Heart left ventricle (tissue), 16 donors: ENCODE measurements at regions not wholly inside any gene's neighbourhood (a gene's known extent, or its start where the extent isn't known, plus 50 kb on each side); places are given as distances from the start of the nearest gene placed in this dataset.

Source experiments
- ATAC-seq, 4 donors: fragments of 200-7000 bp; cut with Tn5 transposase; one replicate each; pipeline ENCODE4 v1.9.1; 2020 to 2022; ENCODE audit warnings: moderate library complexity in 4 of 4, mild to moderate bottlenecking in 3 of 4, moderate number of reproducible peaks in 1 of 4
- DNase-seq, 5 donors: peaks; one replicate each; pipeline ENCODE4 v3.0.0-alpha.2; 2020
- H3K27ac ChIP-seq, 12 donors: fragments of 200-600 bp; sonication (generic) in 4 of 12; one replicate each; pipeline versions ENCODE4 v1.5.0 to v1.8.0; 2016 to 2022; ENCODE audit warnings: mild to moderate bottlenecking in 2 of 12
- H3K27me3 ChIP-seq, 9 donors: fragments of 200-600 bp; sonication (generic) in 2 of 9; one replicate each; pipeline versions ENCODE4 v1.5.1 to v1.8.0; 2016 to 2022; ENCODE audit warnings: mild to moderate bottlenecking in 3 of 9
- H3K36me3 ChIP-seq, 9 donors: fragments of 200-600 bp; sonication (generic) in 2 of 9; one replicate each; pipeline versions ENCODE4 v1.5.0 to v1.8.0; 2018 to 2022; ENCODE audit warnings: mild to moderate bottlenecking in 2 of 9
- H3K4me1 ChIP-seq, 12 donors: fragments of 200-600 bp; sonication (generic) in 4 of 12; one replicate each; pipeline versions ENCODE4 v1.5.0 to v1.8.0; 2016 to 2022; ENCODE audit warnings: mild to moderate bottlenecking in 3 of 12
- H3K4me3 ChIP-seq, 12 donors: fragments of 200-600 bp; sonication (generic) in 4 of 12; one replicate each; pipeline versions ENCODE4 v1.5.0 to v1.8.0; 2017 to 2022; ENCODE audit warnings: mild to moderate bottlenecking in 9 of 12, moderate library complexity in 4 of 12
- H3K9me3 ChIP-seq, 12 donors: fragments of 200-600 bp; sonication (generic) in 4 of 12; one replicate each; pipeline versions ENCODE4 v1.5.0 to v1.8.0; 2016 to 2022; ENCODE audit warnings: mild to moderate bottlenecking in 1 of 12
- CTCF ChIP-seq, 12 donors: fragments of 200-600 bp; sonication (generic) in 4 of 12; IDR thresholded peaks; one replicate each; pipeline versions ENCODE4 v1.5.0 to v1.8.0; 2018 to 2022; ENCODE audit warnings: antibody characterized with exemption in 12 of 12, mild to moderate bottlenecking in 5 of 12
- POLR2A ChIP-seq, 2 donors: fragments of 450-650 bp; IDR thresholded peaks; one replicate each; pipeline ENCODE4 v1.6.1; 2017; ENCODE audit warnings: antibody characterized with exemption in 2 of 2, mild to moderate bottlenecking in 2 of 2, moderate library complexity in 2 of 2
- WGBS, 4 donors: extraction: QIAGEN DNeasy Blood & Tissue Kit in 2 of 4; methylation state at CpG; one replicate each; pipeline versions ENCODE4 v1.1.5 to v1.1.7; 2013 to 2018; 5-methylcytosine and 5-hydroxymethylcytosine counted together
- intact Hi-C, 10 donors: fragments of 100-400 bp; cut with DNase I; formaldehyde crosslinking; loops; one replicate each; pipeline versions ENCODE4 v1.11.1 to v1.14.2; 2022
- donor health status: ischemic (EF 13 %, LVEDD 7.1; RV severe dilation, severe dysfunction).
- donor health status: healthy with polysubstance abuse.
- donor health status: DM: no; HTN: yes; CAD: no.
- donor health status: DM: no; HTN: no; CAD: no.
- donor health status: ischemic (EF 25% LVEDD 6.9; RV normal size, moderate dysfunction).
- donor health status: ischemic (EF 25% LVEDD 5.7; RV mildly dilated, moderate dysfunction).
- donor health status: healthy.
- donor health status: DM: yes; HTN: yes; CAD: no.
- donor health status: ischemic (EF 35%, LVEDD 5.7; RV mildly dilated, moderate dysfunction).
- donor health status: nonischemic (EF 11% LVEDD 7.7; RV severe dilation, severe dysfunction).
- donor health status: DM: yes; HTN: yes; CAD: no.
- donor health status: PGD.
- donor health status: ischemic (EF 29% LVEDD 5.4; RV normal size, mild dysfunction).
- donor health status: nonischemic (EF 23%, LVEDD 6.1; RV moderate dilation, normal function).

- ATAC-seq (no peak), DNase-seq (no peak)
- TF ChIP-seq POLR2A (IDR thresholded peaks at IDR 0.05) (no peak), CTCF (IDR thresholded peaks at IDR 0.05) (no peak)
- Histone ChIP-seq H3K27me3 (no peaks in the 10 kb centered on the region), H3K36me3 (no peaks in the 10 kb centered on the region), H3K9me3 (no peaks in the 10 kb centered on the region), H3K4me3 (no peak overlapping the region), H3K27ac (no peak overlapping the region), H3K4me1 (no peaks in the 10 kb centered on the region)
- 69 to 75% (median 74%) methylated on average over 6 of the region's 6 CpGs for WGBS, 4 donors
- intact Hi-C loops: no loop called here
Observed at GRCh38 chr18:33841221-33841967, 263.4 kb downstream of the ASXL3 start.

DNA sequence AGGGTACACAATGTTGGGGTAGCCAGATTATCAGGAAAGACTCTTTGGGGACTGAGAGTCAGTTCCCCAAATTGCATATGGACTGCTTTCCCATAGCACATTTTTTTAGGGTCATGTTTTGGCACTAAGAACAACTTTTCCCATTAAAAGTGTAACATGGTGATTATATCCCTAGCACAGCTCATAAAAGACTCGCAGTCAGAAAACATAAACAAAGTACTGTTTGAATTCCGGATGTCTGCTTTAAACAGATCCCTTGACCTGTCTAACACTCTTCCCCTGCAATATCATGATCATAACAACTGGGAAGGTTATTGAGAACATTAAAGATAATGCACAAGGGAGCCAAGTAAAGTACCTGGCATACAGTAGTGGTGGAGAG, 262.2 kb downstream of the ASXL3 start:
- H3K4me3 ChIP-seq: no peak overlapping the region
- TF ChIP-seq POLR2A (IDR thresholded peaks at IDR 0.05) (no peak), CTCF (IDR thresholded peaks at IDR 0.05) (no peak)
- no peak for ATAC-seq
- no peak overlapping the region for H3K27ac ChIP-seq
- WGBS, 4 donors: 50 to 60% (median 54%) methylated on average over 2 of the region's 2 CpGs
- H3K4me1 ChIP-seq: no peaks in the 10 kb centered on the region
- no peaks in the 10 kb centered on the region for H3K36me3 ChIP-seq
- DNase-seq: no peak
- no peaks in the 10 kb centered on the region for H3K27me3 ChIP-seq
- intact Hi-C loops: no loop called here
- no peaks in the 10 kb centered on the region for H3K9me3 ChIP-seq

DNA sequence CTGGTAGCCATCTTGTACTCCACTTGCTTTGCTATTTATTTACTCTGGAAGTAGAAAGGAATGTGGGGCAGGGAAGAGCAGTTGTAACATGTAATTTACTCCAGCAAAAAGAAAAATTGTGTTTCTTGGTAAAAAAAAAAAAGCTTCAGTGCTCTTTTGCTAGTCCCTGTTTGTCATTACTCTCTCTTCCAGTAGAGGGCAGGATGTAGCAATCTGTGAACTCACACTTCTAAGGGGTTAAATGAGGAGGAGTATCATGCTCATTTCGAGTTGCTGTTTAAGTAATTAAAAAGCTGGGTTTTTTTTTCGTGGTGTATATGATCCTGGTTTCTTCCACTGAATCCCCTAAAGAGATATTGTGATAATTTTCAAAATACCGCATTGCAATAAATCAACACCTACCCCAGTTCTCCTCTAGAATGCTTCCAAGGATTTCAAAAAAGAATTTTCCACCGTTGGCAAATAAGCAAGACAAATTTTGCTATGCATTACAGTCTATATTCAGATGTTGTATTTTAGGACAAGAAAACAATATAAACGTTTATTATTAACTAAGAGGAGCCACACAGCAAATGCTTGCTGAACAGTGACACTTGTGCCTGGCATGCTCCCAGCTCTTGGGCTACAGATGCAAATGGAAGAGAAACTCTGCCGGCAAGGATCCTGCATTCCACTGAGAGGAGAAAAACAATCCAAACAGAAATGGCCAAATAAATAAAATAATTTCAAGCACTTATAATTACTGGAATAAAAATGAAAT, 261.6 kb downstream of the ASXL3 start:
- WGBS, 4 donors: 9 to 13% (median 11%) methylated on average over 6 of the region's 6 CpGs

More for the DNA sequence above, 261.6 kb downstream of the ASXL3 start:
- TF ChIP-seq POLR2A (IDR thresholded peaks at IDR 0.05) (no peak), CTCF (IDR thresholded peaks at IDR 0.05) (peak; percentile 30 to 69 (median 54))
- Histone ChIP-seq H3K4me1 (no peaks in the 10 kb centered on the region), H3K9me3 (no peaks in the 10 kb centered on the region), H3K4me3 (peak overlapping the region in 1 of 12 donors; percentile 17), H3K27ac (no peak overlapping the region), H3K36me3 (no peaks in the 10 kb centered on the region), H3K27me3 (no peaks in the 10 kb centered on the region)
- ATAC-seq (peak in 1 of 4 donors; percentile 59), DNase-seq (peak in 1 of 5 donors; percentile 23)
- intact Hi-C loops: no loop called here
